Nucleus accumbens (tissue), 56 donors: ENCODE measurements at regions not wholly inside any gene's neighbourhood (a gene's known extent, or its start where the extent isn't known, plus 50 kb on each side); places are given as distances from the start of the nearest gene placed in this dataset.

Experiments used
- DNase-seq, 56 donors: peaks; one replicate each; lab custom pipeline; 2025; lab: John Stamatoyannopoulos, UW

DNA sequence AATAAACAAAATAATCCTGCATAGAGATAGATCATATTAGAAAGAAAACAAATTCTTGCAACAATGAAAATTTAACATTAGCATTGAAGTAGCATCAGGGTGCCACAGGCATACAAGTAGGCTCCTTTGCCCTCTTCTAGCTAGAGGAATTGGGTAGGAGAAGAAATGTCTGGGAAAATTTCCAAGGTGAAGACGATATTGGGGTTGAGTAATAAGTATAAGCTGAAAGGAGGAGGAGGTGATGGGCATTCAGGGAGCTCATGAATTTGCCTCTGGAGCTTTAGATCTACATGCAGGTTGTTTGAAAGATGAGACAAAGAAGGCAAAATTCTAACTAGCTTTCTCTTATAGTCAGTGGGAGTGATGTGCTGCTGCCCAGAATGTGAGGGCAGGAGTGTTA lies 504.9 kb downstream of the CCDC85A start:
- DNase-seq, result no peak

DNA sequence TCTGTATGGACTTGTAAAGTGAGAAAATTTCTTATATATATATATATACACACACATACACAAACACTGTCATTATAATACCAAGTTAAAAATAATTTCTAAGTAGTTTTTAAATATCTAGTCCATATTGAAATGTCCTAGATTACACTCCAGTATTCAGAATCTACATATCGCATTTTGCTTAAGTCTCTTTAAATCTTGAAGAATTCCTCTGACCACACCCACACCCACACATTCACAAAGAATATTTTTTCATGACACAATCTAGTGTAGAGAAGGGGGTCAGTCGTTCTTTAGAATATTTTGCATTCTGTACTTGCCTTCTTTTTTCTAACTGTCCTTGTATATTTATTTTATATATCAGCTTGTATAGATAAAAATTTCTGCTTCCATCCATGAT lies 509.7 kb downstream of the CCDC85A start:
- no peak for DNase-seq

DNA sequence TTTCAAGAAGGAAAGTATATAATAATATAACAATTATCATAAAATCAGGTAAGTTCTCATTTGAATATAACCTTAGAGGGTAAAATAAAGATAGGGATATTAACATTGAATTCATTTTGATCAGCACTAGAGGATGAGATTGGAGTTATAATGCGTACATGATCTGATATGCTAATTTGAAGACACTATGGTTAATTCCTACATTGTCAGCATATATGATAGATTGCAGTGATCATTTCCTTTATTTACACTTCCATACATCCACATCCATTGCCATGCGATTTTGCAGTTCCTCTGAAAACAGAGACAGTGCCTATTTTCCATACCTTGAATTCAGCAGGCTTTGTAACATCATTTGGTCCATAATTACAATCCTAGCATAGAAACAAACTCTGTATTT lies 519.2 kb downstream of the CCDC85A start:
- DNase-seq, result no peak

DNA sequence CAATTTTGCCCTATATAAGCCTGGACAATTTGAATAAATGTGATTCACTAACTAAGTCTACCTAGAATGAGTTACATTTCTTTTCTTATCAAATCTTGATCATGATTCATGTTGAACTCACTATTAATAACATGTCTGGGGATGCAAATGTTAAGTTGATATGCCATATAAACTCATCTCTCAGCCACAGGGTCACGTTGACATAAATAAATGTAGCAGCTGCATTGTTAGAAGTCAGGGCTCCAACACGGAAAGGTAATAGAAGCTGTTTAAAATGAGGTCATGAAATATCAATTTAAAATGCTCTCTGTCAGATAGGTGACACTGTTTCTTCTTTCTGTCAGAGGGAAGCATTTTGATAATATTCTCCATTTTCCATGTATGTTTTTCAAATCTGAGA lies 521.9 kb downstream of the CCDC85A start:
- DNase-seq, result no peak

DNA sequence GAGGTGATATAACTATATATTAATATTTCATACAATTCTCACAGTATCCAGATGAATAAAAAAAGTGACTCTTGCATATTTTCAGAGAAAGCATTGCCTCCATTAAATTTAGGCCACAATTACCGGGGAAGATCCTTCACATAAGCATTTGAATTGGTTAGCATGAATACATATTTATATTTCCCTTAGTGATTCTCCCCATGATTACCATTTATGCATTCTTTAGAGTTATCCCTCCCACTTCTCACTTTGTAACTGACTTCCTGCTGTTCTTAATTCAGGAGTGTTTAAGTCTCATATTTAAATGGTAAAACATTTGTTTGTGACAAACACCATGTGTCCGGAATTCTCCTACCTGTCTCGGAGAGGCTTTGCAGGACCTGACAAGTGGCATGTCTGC lies 523.4 kb downstream of the CCDC85A start:
- no peak for DNase-seq

DNA sequence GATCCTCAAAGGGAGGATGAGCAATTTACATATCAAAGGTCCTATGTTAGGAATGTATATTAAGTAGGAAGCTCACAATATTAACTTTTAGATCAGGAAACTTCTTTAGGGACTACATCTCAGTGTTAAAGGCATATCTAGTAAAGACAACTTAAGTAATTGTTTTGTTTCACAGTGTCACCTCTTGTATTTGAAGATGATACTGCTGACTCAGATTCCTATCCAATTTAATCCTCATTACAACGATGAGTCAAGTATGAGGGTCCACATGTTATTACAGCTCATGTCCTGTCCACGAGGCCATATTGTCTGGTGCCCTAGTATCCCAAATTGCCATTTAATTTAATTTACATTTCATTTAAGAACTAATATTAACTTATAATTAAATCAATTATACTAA lies 523.9 kb downstream of the CCDC85A start:
- DNase-seq, result no peak

DNA sequence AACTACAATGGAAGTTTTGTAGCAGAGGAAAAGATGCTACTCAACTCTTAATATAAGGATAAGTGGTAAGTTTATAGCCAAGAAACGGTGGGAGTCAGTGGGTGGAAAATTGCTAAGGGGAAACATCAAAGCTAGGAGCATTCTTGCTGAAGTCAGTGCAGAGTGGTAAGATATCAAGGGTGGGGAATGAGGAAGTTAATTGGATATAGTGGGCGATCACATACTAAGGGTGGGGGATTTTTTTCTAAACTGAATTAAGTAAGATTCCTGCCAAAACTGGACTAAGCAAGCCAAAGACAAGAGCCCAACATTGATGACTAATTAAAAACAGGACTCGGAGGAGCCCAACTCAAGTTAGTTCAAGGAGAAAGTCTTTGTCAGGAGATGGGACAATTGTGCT lies 525.4 kb downstream of the CCDC85A start:
- DNase-seq, result no peak

DNA sequence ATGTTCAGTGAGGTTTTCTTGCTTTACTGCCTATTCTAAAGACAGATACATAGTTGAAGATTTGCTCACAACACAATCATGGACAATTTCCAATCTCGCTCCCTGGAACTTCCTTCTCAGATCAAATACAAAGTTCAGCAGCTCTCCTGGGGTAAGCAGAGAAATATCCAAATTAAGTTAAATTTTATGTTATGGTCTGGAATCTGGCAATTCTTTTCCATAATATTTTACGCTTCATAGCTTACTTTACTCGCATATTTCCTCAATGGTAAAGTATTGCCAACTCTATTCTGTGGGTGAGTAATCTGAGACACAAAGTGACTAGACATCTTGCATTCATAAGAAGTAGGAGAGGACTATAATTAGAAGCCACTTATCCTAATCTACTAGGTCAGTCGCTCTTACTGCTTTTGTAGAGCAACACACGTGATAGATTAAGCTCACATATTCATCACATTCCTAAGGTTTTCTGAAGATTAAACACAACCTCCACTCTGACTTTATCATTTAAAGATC lies 529.4 kb downstream of the CCDC85A start:
- no peak for DNase-seq

DNA sequence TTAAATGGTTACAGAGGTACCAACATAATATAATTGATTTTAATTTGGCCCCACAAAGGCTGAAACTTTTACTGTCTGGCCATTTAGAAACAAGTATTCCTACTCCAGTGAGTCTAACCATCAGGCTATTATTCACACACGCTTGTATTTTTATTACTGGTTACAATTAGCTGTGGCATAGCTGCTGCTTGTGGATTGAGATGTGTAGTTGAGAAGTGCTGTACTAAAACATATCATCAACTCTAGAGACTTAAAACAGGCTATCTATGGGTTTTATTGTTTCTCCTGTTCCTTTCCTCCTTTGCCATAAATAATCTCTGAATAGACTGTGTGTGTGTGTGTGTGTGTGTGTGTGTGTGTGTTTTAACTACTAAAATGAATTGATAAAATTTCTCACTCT lies 530.2 kb downstream of the CCDC85A start:
- no peak for DNase-seq

DNA sequence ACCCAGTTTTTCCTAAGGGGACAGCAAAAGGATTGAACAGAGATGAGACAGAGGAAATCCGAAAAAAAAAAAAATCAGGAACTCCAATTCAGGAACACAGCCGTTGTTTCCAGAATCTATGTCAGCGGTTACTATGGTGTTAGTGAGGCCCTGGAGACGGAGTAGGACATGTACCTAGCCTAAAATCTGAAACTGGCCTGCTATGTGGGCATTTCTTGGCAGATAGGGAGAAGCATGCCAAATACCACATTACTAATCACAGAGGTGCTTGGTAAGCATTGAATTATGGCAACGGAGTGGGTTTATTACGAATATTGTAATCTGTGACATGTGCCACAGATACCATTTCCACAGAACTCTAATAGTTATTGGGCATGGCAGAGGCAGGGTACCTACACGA lies 530.6 kb downstream of the CCDC85A start:
- DNase-seq, result no peak

DNA sequence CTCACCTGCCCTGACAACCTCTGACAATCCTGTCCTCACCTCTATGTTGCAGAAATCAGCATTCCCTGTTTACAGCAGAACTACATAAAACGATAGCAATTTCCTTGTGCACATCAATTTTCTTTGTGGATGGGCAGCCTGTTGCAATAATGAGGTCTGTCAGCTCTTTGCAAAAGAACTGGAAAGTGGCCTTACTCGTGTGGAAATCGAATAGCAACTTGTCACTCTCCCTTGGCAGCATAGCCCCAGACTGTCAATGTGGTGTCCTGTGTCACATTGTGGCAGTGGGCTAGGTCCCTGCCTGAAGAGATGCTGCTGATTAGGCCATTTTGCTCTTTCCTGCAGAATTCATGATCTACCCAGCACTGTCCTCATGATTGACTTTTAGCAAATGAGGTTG lies 531.9 kb downstream of the CCDC85A start:
- DNase-seq, result no peak

DNA sequence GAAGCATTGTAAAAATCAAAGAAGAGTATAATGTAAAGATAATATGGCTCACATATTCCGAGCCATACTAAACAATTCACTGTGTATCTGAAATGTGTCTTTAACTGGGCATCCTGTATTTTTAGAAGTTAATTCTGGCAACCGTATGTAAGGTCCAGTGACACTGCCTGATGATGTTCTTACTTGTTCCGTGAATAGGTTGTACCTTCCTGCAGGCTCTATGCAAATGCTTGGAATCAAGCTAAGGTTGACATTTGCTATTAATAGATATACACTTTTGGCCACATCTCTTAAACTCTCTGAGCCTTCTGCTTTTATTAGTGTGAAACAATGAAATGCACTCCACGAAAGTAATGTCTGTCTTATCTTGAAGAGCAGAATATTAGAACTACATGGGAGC lies 534.6 kb downstream of the CCDC85A start:
- DNase-seq, result no peak

DNA sequence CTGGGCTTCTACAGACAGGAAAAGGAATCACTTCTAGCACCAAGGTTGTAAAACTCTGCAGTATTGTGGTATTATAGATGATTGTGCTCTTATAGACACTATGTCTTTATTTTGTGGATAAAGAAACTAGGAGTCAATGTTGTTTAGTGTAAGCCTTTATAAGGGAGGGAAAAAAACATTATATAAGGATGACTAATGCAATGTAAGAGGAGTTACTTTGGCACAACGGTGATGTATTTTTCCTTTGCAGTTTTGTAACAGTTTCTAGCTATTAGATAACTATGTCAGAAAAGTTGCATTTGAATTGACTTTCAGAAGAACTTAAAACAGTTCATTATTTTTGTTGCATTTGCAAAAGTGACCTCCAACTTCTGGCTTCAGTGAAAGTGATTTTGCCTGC lies 545.4 kb downstream of the CCDC85A start:
- DNase-seq, result no peak

DNA sequence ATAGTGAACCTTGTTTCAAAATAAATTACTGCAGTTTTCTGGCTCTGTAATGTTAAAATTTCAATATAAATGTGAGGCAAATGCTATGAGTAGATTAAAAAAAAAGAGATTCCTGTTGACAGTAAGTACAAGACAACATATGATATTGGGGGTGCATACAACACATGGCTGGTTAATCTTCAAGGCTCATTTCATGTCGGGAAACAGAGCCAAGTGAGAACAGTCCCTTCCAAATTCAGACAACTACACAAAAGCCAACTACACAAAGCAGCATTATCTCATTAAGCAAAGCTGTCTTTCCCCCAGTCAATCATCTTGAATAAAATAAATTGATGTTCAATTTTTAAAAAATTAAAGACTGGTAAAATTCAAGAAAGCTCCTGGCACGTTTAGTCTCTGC lies 549.2 kb downstream of the CCDC85A start:
- no peak for DNase-seq

DNA sequence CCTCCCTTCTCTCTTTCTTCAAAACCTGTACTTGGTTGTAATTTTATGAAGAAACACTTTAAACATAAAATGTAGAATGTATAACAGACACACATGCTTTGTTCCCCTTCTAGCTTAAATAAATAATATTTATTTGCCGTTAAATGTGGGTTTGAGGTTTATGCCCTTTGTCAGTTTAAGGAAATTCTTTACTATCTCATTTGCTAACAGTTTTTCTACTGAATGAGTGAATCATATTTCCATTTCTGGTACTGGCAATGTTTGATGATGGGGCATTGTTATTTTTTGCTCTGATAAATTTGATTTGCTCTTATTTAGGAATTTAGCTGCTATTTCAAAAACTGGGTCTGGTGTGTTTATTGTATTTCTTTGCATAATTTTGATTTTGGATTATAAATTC lies 555.6 kb downstream of the CCDC85A start:
- DNase-seq, result no peak

DNA sequence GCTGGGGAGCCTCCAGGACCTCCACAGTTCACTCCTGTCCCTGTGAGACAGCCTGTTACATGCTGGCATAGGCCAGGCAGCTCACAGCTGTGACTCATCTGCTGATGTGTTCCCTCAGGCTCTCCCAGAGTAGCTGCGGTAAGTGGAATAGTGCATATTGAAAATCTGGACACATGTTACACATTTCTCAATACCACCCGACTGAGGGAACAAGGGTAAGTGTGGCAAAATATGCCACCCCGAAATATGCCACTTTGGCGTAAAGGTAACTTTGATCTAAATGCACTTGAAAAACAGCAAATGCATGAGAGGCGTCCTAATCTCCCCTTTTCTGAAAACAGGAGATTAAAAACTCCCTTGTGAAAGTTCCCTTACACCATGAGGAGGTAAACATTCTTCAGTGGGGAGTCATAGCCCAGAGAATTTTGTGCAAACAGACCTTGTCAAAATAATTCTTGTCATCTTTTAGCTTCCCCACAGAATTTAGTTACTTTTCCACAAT lies 557.9 kb downstream of the CCDC85A start:
- peak in 1 of 56 donors; percentile 2 for DNase-seq

DNA sequence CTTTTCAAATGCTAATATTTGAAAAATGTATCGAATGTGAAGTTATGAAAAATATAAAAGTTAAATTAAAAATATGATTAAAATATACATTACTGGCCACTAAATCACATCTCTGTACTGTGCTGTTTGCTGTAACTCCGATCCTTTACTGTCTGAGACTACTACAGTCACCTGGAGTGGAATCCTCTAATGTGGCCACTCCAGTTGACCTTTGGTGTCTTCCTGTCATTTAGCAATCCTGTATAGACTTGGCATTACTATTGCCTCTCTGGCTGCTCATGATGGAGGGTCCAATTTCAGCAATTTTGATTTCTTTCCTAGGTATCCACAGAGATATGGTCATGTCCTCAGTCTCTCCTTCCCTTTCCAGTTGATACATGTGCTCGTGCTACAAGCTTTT lies 560.0 kb downstream of the CCDC85A start:
- DNase-seq, result no peak

DNA sequence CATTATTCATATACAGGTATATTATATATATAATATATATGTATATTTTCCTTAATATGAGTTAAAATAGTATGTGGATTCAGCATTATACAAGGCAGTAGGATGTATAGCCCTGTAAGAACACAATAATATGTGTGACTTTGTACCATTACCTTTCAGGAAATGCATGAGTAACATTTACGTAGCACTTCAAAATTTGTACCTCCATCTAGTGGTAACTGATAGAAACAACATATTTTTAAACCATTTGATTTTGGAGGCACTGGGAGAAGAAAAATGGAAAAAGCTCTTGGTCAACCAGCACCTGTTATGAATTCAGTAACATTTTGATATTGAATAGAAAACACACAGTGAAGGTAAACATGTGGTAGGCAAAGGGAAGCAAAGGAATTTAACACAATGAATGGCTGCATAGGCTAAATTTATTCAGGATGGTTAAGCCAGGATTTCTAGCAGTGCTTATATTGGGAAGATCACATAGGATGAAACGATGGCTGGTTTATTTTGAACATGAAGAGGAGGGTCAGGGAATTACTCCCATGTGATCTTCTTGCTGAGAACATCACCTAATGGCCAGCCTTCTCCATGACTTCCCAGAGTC lies 565.5 kb downstream of the CCDC85A start:
- DNase-seq, result no peak

DNA sequence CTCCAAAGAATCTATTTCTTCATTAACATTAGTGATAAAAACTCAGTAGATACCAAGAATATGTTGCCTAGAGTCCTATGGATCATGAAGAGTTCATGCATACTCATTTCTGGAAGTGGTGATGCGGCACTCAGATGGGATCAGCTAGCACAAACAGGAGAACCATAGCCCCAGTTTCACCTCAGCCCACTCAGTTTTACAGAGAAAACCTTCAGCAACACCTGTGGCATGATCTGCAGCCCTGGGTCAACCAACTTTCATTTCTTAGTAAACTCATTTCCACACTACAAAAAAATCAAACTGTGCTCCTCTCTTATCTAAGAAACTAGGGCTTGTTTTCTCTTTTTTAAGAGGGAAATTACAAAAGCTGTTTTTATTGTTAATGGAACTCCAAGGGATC lies 569.4 kb downstream of the CCDC85A start:
- DNase-seq, result no peak

DNA sequence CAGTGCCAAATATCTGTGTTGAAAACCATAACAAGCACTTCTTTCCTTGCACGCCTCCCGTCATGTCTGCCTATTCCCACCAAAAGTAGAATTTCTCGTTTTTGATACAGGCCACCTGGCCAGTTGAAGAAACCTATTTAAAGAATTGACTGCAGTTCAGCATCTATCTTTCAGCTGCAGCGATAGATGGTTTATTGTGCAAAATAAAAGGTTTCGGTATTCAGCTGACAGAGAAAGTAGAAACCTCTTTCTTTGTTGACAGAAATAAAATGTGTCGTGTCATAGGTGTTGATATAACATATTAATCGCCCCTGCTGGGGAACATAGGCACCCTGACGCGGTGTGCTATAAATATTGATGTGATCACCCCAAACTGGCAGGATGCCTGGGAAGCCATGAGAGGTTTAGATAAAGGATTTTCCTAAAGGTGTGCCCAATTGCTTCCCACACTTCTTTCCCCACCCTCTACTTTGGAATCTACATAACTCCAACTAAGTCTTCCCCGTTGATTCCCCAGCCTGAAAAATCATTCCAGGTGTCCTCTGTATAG lies 570.4 kb downstream of the CCDC85A start:
- DNase-seq, result no peak

DNA sequence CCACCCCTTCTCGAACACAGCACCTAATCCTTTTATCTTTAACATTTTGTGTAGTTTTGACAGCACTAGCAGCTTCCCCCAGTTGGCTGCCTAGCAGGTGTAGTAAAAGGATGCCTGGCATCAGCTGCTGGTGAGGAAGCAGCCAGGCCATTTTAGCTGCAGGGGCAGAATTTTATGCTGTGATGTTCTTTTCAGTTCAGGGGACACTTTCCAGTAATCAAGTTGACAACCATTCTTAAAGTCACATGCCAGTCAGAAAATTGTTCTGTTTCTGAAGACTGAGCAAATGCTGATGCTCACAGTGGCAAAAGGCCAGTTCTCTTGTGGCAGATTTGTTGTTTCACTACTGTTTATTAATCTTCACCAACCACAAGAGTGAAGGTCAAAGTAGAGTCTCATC lies 570.8 kb downstream of the CCDC85A start:
- no peak for DNase-seq

DNA sequence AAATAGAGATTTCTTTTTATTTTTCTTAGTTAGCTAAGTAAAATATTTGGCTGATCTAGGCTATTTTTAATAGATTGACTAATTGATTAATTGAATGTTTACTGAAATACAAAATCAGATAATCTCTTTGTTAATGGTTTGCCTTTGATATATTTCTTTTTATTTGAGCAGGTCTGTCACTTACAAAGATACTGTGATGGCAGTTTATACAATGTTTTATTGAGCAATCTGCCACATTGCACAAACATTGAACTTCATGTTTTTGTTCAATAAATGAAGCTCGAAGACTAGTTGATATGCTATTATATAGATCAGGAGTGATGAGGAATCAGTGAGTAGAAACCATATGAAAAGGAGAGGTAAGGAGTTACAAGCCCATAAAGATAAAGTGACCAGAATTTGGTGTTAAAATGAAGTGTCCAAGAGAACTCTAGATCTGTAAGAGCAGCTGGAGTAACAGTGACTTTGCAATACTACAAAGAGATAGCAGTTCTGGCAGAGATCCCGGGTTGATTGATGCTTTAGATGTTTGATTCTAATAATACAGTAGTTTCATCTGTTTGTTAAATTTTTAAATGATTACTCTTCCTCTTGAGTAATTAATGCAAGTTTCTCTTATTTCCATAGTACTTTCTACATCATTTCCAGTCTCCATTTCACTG lies 574.2 kb downstream of the CCDC85A start:
- DNase-seq, result no peak
